BLaER1 treated with 17β-estradiol and CSF1 and Interleukin-3, amounts not matched to agents 10 nM and 100 nM (cell line): ENCODE measurements at regions not wholly inside any gene's neighbourhood (a gene's known extent, or its start where the extent isn't known, plus 50 kb on each side); places are given as distances from the start of the nearest gene placed in this dataset.
"Not testable (repeated sequence)": the region's sequence is repeated elsewhere in the genome, so short reads cannot be mapped to it uniquely, and the experiment has no call there.

Experiments
- H3K27ac ChIP-seq, 11 experiments: shearing (Covaris generic); formaldehyde crosslinking; 2 replicates each; pipeline ENCODE4 v1.8.1; 2022
- H3K27me3 ChIP-seq, 11 experiments: shearing (Covaris generic); formaldehyde crosslinking; 2 replicates each; pipeline ENCODE4 v1.8.1; 2022
- H3K36me3 ChIP-seq, 11 experiments: shearing (Covaris generic); formaldehyde crosslinking; 2 replicates each; pipeline ENCODE4 v1.8.1; 2022
- H3K4me1 ChIP-seq, 10 experiments: shearing (Covaris generic); formaldehyde crosslinking; 2 replicates each; pipeline ENCODE4 v1.8.1; 2022
- H3K4me2 ChIP-seq, 11 experiments: shearing (Covaris generic); formaldehyde crosslinking; 2 replicates each; pipeline ENCODE4 v1.8.1; 2022
- H3K4me3 ChIP-seq, 10 experiments: shearing (Covaris generic); formaldehyde crosslinking; 2 replicates each; pipeline ENCODE4 v1.8.1; 2022
- H3K9ac ChIP-seq, 11 experiments: shearing (Covaris generic); formaldehyde crosslinking; 2 replicates each; pipeline ENCODE4 v1.8.1; 2022
- H3K9me3 ChIP-seq, 11 experiments: shearing (Covaris generic); formaldehyde crosslinking; replicated peaks in 1 of 11; 2 replicates each; pipeline ENCODE4 v1.8.1; 2022
- H4K20me1 ChIP-seq, 11 experiments: shearing (Covaris generic); formaldehyde crosslinking; 2 replicates each; pipeline ENCODE4 v1.8.1; 2022
- Cebpa-rat ChIP-seq, 11 experiments: shearing (Covaris generic); IDR thresholded peaks; 2 replicates each; pipeline ENCODE4 v1.8.1; 2022

DNA sequence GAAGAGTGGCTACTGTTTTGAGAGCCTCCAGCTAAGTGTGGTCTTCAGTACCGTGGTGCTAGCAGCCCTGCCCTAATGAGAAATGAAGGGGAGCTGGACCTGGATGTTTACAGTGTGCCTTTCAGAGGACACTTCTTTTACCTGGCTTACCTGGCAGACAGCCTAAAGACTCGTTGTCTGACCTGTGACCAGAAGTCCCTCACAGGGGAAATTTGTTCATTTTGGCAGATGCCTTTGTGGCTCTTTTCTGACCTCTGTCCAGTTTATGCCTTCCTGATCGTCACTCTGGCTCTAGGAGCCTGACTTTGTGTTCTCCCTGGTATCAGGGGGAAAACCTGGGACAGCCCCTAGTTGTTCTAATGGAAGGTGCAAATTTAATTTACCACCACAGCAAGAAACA, 475.1 kb downstream of the DMRTA1 start:
- Histone ChIP-seq H3K9ac (no peak overlapping the region), H3K4me3 (no peak overlapping the region), H4K20me1 (no peaks in the 10 kb centered on the region), H3K27me3 (no peaks in the 10 kb centered on the region), H3K36me3 (no peaks in the 10 kb centered on the region), H3K4me2 (no peak overlapping the region), H3K4me1 (no peaks in the 10 kb centered on the region), H3K9me3 (no peaks in the 10 kb centered on the region), H3K27ac (no peak overlapping the region)
- no peak for TF ChIP-seq Cebpa-rat (IDR thresholded peaks at IDR 0.05)

DNA sequence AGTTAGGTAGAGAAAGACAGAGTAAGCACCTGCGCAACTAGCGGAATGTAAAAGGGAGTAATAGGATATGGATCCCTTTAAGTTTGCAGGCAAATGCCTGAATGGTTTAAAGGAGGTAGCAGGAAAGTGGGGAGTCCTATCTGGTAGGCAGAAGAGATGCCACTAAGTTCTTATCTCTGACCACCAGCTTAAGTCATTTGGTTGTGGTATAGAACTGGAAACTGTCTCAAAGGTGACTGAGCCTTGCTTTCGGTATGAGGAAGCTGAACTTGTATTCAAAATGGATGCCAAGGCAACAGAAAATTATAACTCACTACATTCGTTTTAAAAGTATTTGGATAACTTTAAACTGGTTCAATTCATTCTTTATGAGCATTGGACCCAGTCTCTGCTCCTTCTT, 475.6 kb downstream of the DMRTA1 start:
- no peak overlapping the region for H3K4me3 ChIP-seq
- H3K4me1 ChIP-seq = no peaks in the 10 kb centered on the region
- TF ChIP-seq Cebpa-rat (IDR thresholded peaks at IDR 0.05) = no peak
- H3K4me2 ChIP-seq = no peak overlapping the region
- H3K9me3 ChIP-seq = no peaks in the 10 kb centered on the region
- no peaks in the 10 kb centered on the region for H3K27me3 ChIP-seq
- H4K20me1 ChIP-seq = no peaks in the 10 kb centered on the region
- no peaks in the 10 kb centered on the region for H3K36me3 ChIP-seq
- H3K9ac ChIP-seq = no peak overlapping the region
- no peak overlapping the region for H3K27ac ChIP-seq

DNA sequence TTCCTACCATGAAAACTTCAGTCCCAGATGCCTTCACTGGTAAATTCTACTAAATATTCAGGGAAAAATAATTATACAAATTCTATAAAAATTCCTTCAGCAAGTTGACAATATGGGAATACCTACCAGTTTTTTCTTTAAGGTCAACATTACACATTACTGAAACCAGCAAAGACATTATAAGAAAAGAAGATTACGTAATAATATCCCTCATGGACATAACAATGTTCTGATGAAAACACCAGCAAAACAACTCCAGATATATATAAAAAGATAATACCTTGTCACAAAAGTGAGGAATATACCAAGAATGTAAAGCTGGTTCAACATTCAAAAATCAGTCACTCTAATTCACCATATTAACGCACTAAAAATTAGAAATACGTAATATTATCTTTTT, 507.9 kb downstream of the DMRTA1 start:
- peak in 2 of 11 experiments; percentile 34 to 56; a peak in 1 of 22 replicates for TF ChIP-seq Cebpa-rat (IDR thresholded peaks at IDR 0.05)
- no peak overlapping the region for H3K4me3 ChIP-seq
- H3K9ac ChIP-seq = no peak overlapping the region
- H3K36me3 ChIP-seq = no peaks in the 10 kb centered on the region
- no peaks in the 10 kb centered on the region for H4K20me1 ChIP-seq
- no peak overlapping the region for H3K27ac ChIP-seq
- no peak overlapping the region for H3K4me2 ChIP-seq
- no peaks in the 10 kb centered on the region for H3K9me3 ChIP-seq
- no peaks in the 10 kb centered on the region for H3K27me3 ChIP-seq
- no peaks in the 10 kb centered on the region for H3K4me1 ChIP-seq

DNA sequence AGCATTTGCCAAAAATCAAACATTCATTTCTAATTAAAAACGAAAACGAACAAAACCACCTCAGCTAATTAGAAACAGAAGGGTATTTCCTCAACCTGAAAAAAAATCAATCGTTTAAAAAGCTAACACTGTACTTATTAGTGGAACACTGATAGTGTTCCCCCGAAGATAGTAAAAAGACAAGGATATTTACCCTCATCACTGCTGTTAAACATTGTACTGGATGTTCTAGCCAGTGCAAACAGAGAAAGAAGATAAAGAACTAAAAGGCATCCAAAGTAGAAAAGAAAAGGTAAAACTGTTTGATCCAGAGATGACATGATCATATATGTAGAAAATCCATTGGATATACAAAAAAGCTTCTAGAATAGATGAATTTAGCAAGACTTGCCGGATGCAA, 508.3 kb downstream of the DMRTA1 start:
- Histone ChIP-seq H3K36me3 (no peaks in the 10 kb centered on the region), H3K4me2 (no peak overlapping the region), H3K27me3 (no peaks in the 10 kb centered on the region), H3K9me3 (no peaks in the 10 kb centered on the region), H3K9ac (no peak overlapping the region), H3K27ac (no peak overlapping the region), H3K4me1 (no peaks in the 10 kb centered on the region), H3K4me3 (no peak overlapping the region), H4K20me1 (no peaks in the 10 kb centered on the region)
- TF ChIP-seq Cebpa-rat (IDR thresholded peaks at IDR 0.05) = peak in 1 of 11 experiments; percentile 4; a peak in 1 of 22 replicates

DNA sequence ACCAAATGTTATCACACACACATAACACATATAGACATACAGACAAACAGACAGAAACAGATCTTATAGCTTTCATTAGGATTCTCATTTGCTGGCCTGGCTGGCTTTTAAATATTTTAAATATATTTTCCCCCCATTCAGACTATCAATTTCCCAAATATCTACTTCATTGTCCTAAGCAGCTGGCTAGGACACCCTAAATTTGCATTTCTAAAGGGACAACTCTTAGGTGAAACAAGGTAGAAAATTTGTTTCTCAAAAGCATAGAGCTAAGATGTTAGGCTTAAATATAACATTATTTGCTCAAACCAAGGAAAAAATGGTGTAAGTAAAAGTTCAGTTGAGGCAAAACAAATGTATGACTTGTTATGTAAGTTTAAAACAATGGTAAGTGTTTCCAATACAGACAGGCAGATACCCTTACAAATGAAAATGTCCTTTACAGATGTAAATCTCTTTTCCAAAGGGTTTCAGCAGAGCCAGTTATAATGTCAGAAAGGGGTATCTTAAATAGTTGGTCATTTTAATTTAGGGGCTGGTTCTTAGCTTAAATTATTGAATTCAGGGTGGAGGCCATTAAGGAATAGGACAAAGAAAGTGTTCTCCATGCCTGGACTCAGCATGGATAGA, 522.8 kb downstream of the DMRTA1 start:
- H3K9me3 ChIP-seq = no peaks in the 10 kb centered on the region
- no peak overlapping the region for H3K4me3 ChIP-seq
- TF ChIP-seq Cebpa-rat (IDR thresholded peaks at IDR 0.05) = no peak
- peaks cover 0 to 5% (median 0%) of the 10 kb centered on the region in 10 experiments; a peak in 2 of 20 replicates for H3K4me1 ChIP-seq
- H4K20me1 ChIP-seq = no peaks in the 10 kb centered on the region
- H3K27ac ChIP-seq = no peak overlapping the region
- no peak overlapping the region for H3K4me2 ChIP-seq
- no peaks in the 10 kb centered on the region for H3K36me3 ChIP-seq
- H3K27me3 ChIP-seq = no peaks in the 10 kb centered on the region
- H3K9ac ChIP-seq = no peak overlapping the region

DNA sequence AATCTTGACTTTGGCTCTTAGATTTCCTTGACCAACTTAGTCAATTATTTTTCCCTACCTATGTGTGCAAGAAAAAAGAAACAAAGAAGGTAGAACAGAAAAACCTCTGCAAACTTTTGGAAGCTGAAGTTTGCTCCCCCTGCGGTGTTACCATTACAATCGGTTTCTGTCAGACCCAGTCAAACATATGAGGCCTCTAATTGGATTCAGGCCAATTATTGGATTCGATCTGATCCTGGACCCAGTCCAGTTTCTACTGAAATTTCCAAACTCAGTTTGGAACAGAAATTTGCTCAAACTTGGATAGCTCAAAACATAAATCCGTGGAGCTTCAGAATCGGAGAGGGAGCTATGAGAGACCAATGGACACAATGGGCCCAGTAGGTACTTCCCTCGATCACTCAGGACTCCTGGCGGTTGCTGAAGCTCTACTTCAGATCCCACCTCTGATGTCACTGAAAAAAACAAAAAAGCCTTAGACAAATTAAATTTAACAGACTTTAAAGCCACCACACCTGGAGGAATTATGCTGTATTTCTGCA, 523.9 kb downstream of the DMRTA1 start:
- H3K36me3 ChIP-seq = no peaks in the 10 kb centered on the region
- no peak for TF ChIP-seq Cebpa-rat (IDR thresholded peaks at IDR 0.05)
- H3K4me3 ChIP-seq = no peak overlapping the region
- peaks cover 0 to 5% (median 0%) of the 10 kb centered on the region in 10 experiments; a peak in 2 of 20 replicates for H3K4me1 ChIP-seq
- no peak overlapping the region for H3K4me2 ChIP-seq
- H3K9ac ChIP-seq = no peak overlapping the region
- no peaks in the 10 kb centered on the region for H3K27me3 ChIP-seq
- no peaks in the 10 kb centered on the region for H4K20me1 ChIP-seq
- H3K9me3 ChIP-seq = no peaks in the 10 kb centered on the region
- no peak overlapping the region for H3K27ac ChIP-seq

DNA sequence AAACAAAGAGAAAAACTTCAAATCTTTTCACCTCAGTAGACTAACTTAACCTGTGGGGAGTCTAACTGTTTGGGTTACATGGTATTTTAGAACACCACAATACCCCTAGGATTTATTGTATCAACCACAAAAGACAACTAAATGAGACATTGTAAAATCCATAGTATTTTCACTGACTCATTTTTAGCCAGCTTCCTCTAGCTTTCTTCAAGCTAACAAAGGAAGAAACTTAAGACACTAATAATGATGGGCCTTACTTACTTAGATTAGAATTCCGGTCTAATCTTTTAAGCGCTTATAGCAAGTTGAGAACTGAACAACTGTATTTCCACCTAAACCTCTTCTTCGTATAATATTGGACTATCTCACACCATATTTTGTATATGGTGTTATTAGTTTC, 529.3 kb downstream of the DMRTA1 start:
- H3K4me3 ChIP-seq = no peak overlapping the region
- peaks cover 0 to 5% (median 0%) of the 10 kb centered on the region in 10 experiments; a peak in 2 of 20 replicates for H3K4me1 ChIP-seq
- H3K9ac ChIP-seq = no peak overlapping the region
- H3K36me3 ChIP-seq = no peaks in the 10 kb centered on the region
- H3K27ac ChIP-seq = no peak overlapping the region
- TF ChIP-seq Cebpa-rat (IDR thresholded peaks at IDR 0.05) = no peak
- no peak overlapping the region for H3K4me2 ChIP-seq
- no peaks in the 10 kb centered on the region for H4K20me1 ChIP-seq
- H3K27me3 ChIP-seq = no peaks in the 10 kb centered on the region
- no peaks in the 10 kb centered on the region for H3K9me3 ChIP-seq

DNA sequence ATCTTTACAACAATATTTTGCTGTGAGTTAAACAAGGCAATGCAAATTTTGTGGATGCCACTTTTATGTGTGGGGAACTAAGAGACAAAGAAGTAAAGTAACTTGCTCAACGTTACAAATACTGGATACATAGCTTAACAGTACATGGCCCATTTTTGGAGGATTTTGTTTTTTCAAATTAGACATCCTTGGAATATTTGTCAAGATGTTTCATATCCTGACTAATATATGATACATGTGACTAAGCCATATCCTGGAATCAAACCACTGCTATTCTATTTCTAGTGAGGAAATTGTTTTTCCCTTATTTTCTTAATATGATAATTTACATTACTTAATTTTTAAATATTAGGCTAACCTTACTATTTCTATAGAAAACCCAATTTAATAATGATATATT, 529.8 kb downstream of the DMRTA1 start:
- no peak overlapping the region for H3K4me3 ChIP-seq
- no peaks in the 10 kb centered on the region for H3K36me3 ChIP-seq
- no peak overlapping the region for H3K4me2 ChIP-seq
- TF ChIP-seq Cebpa-rat (IDR thresholded peaks at IDR 0.05) = no peak
- peaks cover 0 to 5% (median 0%) of the 10 kb centered on the region in 10 experiments; a peak in 2 of 20 replicates for H3K4me1 ChIP-seq
- no peak overlapping the region for H3K27ac ChIP-seq
- H4K20me1 ChIP-seq = no peaks in the 10 kb centered on the region
- no peaks in the 10 kb centered on the region for H3K9me3 ChIP-seq
- H3K27me3 ChIP-seq = no peaks in the 10 kb centered on the region
- no peak overlapping the region for H3K9ac ChIP-seq

DNA sequence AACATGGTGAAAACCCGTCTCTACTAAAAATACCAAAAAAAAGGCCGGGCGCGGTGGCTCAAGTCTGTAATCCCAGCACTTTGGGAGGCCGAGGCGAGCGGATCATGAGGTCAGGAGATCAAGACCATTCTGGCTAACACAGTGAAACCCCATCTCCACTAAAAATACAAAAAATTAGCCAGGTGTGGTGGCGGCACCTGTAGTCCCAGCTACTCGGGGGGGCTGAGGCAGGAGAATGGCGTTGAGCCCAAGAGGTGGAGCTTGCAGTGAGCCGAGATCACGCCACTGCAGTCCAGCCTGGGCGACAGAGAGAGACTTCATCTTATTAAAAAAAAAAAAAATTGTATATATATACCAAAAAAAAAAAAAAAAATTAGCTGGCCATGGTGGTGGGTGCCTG, 533.8 kb downstream of the DMRTA1 start:
- not testable (repeated sequence) for H3K9ac ChIP-seq, H3K4me2 ChIP-seq

DNA sequence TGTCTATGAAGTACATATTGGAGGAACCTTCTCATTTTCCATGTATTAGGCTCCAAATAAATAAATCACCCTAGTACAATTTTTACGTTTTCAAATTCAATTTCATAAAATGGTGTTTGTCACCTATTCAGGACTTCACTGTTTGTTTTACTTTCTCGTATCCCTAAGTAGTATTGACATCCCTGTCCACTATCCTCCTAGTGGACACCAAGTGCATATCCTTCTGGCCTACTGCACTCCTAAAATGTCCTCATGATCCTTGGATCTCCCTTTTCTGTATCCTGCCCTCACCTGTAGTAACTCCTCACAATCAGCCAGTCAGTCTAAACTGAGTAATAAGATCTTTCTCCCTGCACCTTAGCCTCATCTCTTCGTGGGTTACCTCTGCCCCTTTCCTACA, 539.9 kb downstream of the DMRTA1 start:
- Histone ChIP-seq H3K9me3 (no peaks in the 10 kb centered on the region), H4K20me1 (no peaks in the 10 kb centered on the region), H3K4me1 (no peaks in the 10 kb centered on the region), H3K4me2 (no peak overlapping the region), H3K4me3 (no peak overlapping the region), H3K36me3 (no peaks in the 10 kb centered on the region), H3K27me3 (no peaks in the 10 kb centered on the region), H3K27ac (no peak overlapping the region), H3K9ac (no peak overlapping the region)
- no peak for TF ChIP-seq Cebpa-rat (IDR thresholded peaks at IDR 0.05)

More for the DNA sequence above, 533.8 kb downstream of the DMRTA1 start:
- not testable (repeated sequence) for H3K27me3 ChIP-seq, H3K4me1 ChIP-seq, H4K20me1 ChIP-seq, H3K36me3 ChIP-seq, H3K4me3 ChIP-seq, H3K27ac ChIP-seq, H3K9me3 ChIP-seq
